MCF 10A (cell line): ENCODE measurements at regions not wholly inside any gene's neighbourhood (a gene's known extent, or its start where the extent isn't known, plus 50 kb on each side); places are given as distances from the start of the nearest gene placed in this dataset.

Source experiments
- BruUV-seq: library from RNA; stranded (reverse); fragments of 400-500 nt; replicated peaks from 2 replicates; lab custom pipeline; 2021; lab: Mats Ljungman, UMichigan
- CTCF ChIA-PET: fragments of 300-600 bp; sonication (Branson Sonifier 250); formaldehyde crosslinking; extraction: SDS; loops from one replicate; lab custom pipeline; 2021; ENCODE audit warnings: antibody characterized with exemption, inconsistent platforms; lab: Yijun Ruan, JAX
- POLR2A ChIA-PET: fragments of 300-600, 350-650 bp; sonication (Branson Sonifier 250); formaldehyde crosslinking; extraction: SDS; loops from one replicate; lab custom pipeline; 2020; ENCODE audit warnings: antibody characterized with exemption, inconsistent platforms; lab: Yijun Ruan, JAX
- DNase-seq: peaks from one replicate; pipeline ENCODE4 v3.0.0-alpha.2; 2018; ENCODE audit not compliant: unreplicated experiment
- H3K27ac Mint-ChIP-seq: one replicate; pipeline ENCODE4 v1.8.0; 2022; ENCODE audit warnings: mild to moderate bottlenecking, low read depth, mixed read lengths; ENCODE audit not compliant: unreplicated experiment
- H3K27me3 Mint-ChIP-seq: one replicate; pipeline ENCODE4 v1.8.0; 2022; ENCODE audit warnings: mixed read lengths; ENCODE audit not compliant: insufficient read depth, unreplicated experiment
- H3K36me3 Mint-ChIP-seq: one replicate; pipeline ENCODE4 v1.8.0; 2022; ENCODE audit warnings: mild to moderate bottlenecking, moderate library complexity, mixed read lengths; ENCODE audit not compliant: insufficient read depth, unreplicated experiment
- H3K4me1 Mint-ChIP-seq: one replicate; pipeline ENCODE4 v1.8.0; 2022; ENCODE audit warnings: mixed read lengths; ENCODE audit not compliant: insufficient read depth, unreplicated experiment
- H3K4me3 Mint-ChIP-seq: one replicate; pipeline ENCODE4 v1.8.0; 2022; ENCODE audit warnings: mild to moderate bottlenecking, moderate library complexity, mixed read lengths; ENCODE audit not compliant: unreplicated experiment
- H3K9me3 Mint-ChIP-seq: one replicate; pipeline ENCODE4 v1.8.0; 2022; ENCODE audit warnings: mixed read lengths; ENCODE audit not compliant: unreplicated experiment
- CTCF ChIP-seq: fragments of 200-600 bp; IDR thresholded peaks from one replicate; pipeline ENCODE4 v1.8.0; 2022; ENCODE audit warnings: antibody characterized with exemption, mild to moderate bottlenecking; ENCODE audit not compliant: unreplicated experiment
- intact Hi-C: fragments of 100-400 bp; cut with micrococcal nuclease; formaldehyde crosslinking; loops from 2 replicates; pipeline ENCODE4 v1.14.1; 2022

GRCh38 chr19:34308381-34309367 lies 54.3 kb downstream of the GARRE1 start:
- ChIA-PET POLR2A (interaction anchor here (0.8 kb wide), 1 partner anchor 18 kb away, joined by 3 read pairs; no protein-coding TSS in a partner anchor), CTCF (interaction anchor here (0.6 to 1.2 kb wide), 4 partner anchors 7 to 561 kb away, joined by 3 to 4 read pairs (median 4); no protein-coding TSS in a partner anchor)
- Mint-ChIP-seq H3K27me3 (no peaks in the 10 kb centered on the region), H3K4me3 (no peak overlapping the region), H3K4me1 (peaks cover 6% of the 10 kb centered on the region), H3K9me3 (no peaks in the 10 kb centered on the region), H3K27ac (no peak overlapping the region), H3K36me3 (peaks cover 5% of the 10 kb centered on the region)
- no TSS peak for BruUV-seq
- intact Hi-C loops: no loop called here
- no peak for TF ChIP-seq CTCF
- no peak for DNase-seq

- no peak for TF ChIP-seq CTCF
- no peak overlapping the region for H3K27ac Mint-ChIP-seq
- BruUV-seq: no TSS peak
- peaks cover 6% of the 10 kb centered on the region for H3K4me1 Mint-ChIP-seq
- ChIA-PET CTCF (interaction anchor here (0.6 to 1.2 kb wide), 3 partner anchors 38 to 562 kb away, joined by 3 to 4 read pairs (median 3); no protein-coding TSS in a partner anchor), POLR2A (no interaction called here)
- no peak for DNase-seq
- no peak overlapping the region for H3K4me3 Mint-ChIP-seq
- intact Hi-C loops: no loop called here
- no peaks in the 10 kb centered on the region for H3K9me3 Mint-ChIP-seq
- no peaks in the 10 kb centered on the region for H3K27me3 Mint-ChIP-seq
- no peaks in the 10 kb centered on the region for H3K36me3 Mint-ChIP-seq
Observed at GRCh38 chr19:34309368-34310138, 55.2 kb downstream of the GARRE1 start.

- DNase-seq: no peak
- BruUV-seq: no TSS peak
- CTCF ChIA-PET: no interaction called here
- POLR2A ChIA-PET: interaction anchor here (0.7 kb wide), 1 partner anchor 461 kb away, joined by 3 read pairs; no protein-coding TSS in a partner anchor
- Mint-ChIP-seq H3K4me1 (peaks cover 6% of the 10 kb centered on the region), H3K9me3 (no peaks in the 10 kb centered on the region), H3K27me3 (no peaks in the 10 kb centered on the region), H3K4me3 (no peak overlapping the region), H3K27ac (no peak overlapping the region), H3K36me3 (no peaks in the 10 kb centered on the region)
- intact Hi-C loops: no loop called here
- TF ChIP-seq CTCF: no peak
Observed at GRCh38 chr19:34310494-34310981, 54.5 kb upstream of the GPI start.
